GM12873 (cell line): ENCODE measurements at regions not wholly inside any gene's neighbourhood (a gene's known extent, or its start where the extent isn't known, plus 50 kb on each side); places are given as distances from the start of the nearest gene placed in this dataset.

Experiments
- TF ChIP-seq, protein P1 (sequence below): IDR thresholded peaks from 2 replicates; pipeline ENCODE4 v1.5.1; 2012; ENCODE audit warnings: low read depth, mild to moderate bottlenecking, moderate library complexity, low read length, control low read depth; ENCODE audit not compliant: insufficient read depth; ENCODE audit errors: missing control alignments

DNA sequence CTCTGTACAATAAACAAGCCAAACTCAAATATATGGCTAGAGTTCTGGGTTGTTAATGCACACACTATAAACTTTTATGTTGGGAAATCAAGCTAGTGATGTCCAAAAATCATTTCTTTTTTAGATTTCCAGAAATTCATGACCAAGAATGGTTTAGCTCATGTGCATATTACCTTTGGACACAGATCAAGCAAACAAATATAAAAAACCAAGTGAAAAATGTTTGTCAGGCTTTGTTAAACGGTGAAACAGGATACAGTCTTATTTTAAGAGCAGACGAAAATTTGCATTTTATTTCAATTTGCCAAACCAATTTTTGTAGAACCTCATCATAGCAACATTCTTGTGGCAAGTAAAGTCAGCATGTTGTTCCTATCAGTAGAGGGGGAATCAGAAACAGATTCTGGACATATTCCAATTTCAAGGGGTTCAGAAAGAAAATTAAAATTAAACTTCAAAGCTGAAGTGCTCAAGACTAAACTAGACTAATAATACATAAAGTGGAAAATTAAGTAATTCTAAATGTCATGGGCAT, 413.6 kb downstream of the TRIML1 start:
- TF ChIP-seq, protein P1, sequence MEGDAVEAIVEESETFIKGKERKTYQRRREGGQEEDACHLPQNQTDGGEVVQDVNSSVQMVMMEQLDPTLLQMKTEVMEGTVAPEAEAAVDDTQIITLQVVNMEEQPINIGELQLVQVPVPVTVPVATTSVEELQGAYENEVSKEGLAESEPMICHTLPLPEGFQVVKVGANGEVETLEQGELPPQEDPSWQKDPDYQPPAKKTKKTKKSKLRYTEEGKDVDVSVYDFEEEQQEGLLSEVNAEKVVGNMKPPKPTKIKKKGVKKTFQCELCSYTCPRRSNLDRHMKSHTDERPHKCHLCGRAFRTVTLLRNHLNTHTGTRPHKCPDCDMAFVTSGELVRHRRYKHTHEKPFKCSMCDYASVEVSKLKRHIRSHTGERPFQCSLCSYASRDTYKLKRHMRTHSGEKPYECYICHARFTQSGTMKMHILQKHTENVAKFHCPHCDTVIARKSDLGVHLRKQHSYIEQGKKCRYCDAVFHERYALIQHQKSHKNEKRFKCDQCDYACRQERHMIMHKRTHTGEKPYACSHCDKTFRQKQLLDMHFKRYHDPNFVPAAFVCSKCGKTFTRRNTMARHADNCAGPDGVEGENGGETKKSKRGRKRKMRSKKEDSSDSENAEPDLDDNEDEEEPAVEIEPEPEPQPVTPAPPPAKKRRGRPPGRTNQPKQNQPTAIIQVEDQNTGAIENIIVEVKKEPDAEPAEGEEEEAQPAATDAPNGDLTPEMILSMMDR = no peak

DNA sequence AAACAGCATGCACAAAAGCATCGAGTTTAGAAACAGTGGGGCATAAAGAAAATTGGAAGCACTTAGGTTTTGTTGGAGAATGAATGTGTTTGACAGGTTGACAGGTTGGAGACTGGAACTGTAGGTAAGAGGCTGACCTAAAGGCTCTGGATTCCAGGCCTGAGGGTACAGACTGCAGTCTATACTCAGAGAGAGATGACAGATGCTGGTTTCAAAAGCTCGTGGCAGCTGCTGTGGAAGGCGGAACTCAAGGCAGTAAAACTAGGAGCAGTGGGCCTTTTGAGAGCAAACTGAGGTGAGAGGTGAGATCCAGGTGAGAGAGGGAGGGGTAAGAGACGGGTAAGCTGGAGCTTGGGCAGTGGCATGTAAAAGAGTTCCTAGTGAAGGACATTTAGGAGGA, 415.2 kb downstream of the TRIML1 start:
- TF ChIP-seq, protein P1 = no peak

DNA sequence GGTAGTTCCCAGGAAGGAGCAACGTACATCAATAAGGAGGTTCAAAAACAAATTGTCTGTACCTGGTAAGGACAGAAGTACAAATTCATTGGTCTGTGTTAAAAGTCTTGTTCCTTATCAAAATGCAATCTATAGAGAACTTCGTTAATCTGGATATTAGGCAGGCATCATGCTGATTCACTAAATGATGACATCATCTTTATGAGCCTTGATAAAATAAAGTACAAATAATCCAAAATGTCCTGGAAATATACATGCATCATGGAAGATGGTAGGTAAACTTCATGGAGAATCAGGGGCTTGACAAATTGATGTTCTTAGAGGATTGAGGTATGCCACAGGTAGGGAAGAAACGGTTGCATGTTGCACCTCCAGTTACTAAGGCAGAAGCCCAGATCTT, 433.9 kb downstream of the TRIML1 start:
- TF ChIP-seq, protein P1 = no peak

DNA sequence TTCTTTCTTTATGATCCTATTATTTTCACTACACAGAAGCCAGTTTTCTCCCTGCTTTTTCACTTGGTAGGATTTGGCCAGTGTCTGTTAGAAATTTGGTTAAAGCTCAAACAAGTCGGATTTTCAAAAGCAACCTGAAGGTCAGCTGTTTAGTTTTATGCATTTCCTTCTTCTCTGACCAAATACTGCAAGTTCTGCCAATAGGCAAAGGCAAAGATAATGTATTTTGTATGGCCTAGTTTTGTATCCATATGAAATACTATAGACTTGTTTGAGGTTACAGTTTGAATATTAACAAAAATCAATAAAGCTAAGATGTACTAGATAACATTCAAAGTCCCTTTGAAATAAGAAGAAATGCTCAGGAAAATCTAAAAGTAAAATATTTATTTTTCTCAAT, 439.4 kb downstream of the TRIML1 start:
- TF ChIP-seq, protein P1 = no peak

DNA sequence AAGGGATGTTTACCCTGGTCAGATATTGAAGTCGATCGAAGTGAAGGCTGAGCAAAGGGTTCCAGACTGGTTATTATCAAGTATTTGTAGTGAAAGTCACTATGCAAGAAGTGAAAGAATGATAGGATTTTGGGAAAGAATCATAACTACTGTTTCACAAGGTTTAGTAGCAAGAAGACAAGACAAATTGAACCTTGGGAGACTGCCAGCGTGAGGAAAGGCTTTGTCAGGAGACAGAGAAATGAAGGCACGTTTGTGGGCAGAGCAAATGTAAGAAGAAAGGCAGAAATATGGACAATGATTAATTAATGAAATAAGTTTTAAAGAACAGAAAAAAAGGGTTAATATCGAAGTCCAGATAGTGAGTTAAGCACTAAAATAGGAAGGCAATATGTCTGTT, 456.8 kb downstream of the TRIML1 start:
- TF ChIP-seq, protein P1 = no peak

DNA sequence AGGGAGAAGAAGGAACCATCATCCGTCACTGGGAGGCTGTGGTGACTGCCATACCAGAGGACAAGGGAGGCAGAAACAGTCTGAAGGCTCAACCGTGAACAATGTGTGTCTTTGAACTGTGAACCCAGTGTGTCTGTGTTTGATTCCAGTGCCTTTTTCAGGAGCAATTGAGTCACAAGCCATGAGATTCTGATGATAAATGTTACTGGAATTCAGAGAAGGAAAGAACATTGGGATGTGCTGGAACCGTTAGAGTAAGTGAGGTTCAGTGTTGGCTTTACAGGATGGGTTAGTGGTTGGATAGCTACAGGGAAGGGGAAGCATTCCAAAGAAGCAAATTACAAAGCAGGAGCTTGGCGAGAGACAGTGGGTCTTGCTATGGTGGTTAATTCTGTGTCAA, 464.4 kb downstream of the TRIML1 start:
- TF ChIP-seq, protein P1 = no peak

DNA sequence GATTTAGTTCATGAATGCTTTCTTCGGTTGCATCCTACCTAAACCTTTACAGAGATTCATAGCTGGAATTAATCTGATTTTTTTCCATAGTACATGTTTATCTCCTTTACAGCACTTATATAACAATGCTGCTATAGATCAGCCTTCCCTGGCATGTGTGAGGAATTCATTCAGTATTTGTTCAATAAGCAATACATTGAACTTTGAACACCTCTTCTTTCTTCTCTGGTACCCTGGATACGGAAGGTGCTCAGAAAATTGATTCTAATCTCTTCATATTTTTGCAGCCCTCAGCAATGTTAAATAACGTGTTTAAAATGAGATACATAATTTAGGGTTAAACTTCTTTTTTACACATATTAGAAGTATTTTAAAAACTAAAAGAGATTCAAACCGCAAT, 467.4 kb downstream of the TRIML1 start:
- TF ChIP-seq, protein P1 = no peak
